ENCODE measurements at regions not wholly inside any gene's neighbourhood (a gene's known extent, or its start where the extent isn't known, plus 50 kb on each side); places are given as distances from the start of the nearest gene placed in this dataset.

- no peak for TF ChIP-seq CTCF (IDR thresholded peaks at IDR 0.05)
- Histone ChIP-seq H4K20me1 (ENCODE audit: insufficient read depth, low read length) (no peaks in the 10 kb centered on the region), H3K9me3 (replicated peaks in 1 of 2; ENCODE audit: control insufficient read depth in 1 of 2, insufficient read depth in 1 of 2, low read length in 2 of 2) (peaks cover 0 to 6% of the 10 kb centered on the region in 2 donors), H3K9ac (ENCODE audit: insufficient read depth, low read length, poor library complexity, severe bottlenecking) (no peak overlapping the region), H3K4me2 (replicated peaks; ENCODE audit: extremely low read depth, low read length, poor library complexity, severe bottlenecking) (no peak overlapping the region), H3K27ac (ENCODE audit: low read depth in 1 of 2, low read length in 2 of 2) (no peak overlapping the region), H3K4me3 (replicated peaks in 1 of 3; ENCODE audit: low read depth in 2 of 3, low read length in 3 of 3) (no peak overlapping the region), H3K4me1 (ENCODE audit: control insufficient read depth in 1 of 2, insufficient read depth in 2 of 2, low read length in 2 of 2) (no peaks in the 10 kb centered on the region), H2AFZ (ENCODE audit: insufficient read depth, low read depth, low read length, poor library complexity, severe bottlenecking) (no peak overlapping the region), H3K27me3 (ENCODE audit: control insufficient read depth in 2 of 2, insufficient read depth in 2 of 2, low read length in 2 of 2) (no peaks in the 10 kb centered on the region), H3K36me3 (replicated peaks in 1 of 2; ENCODE audit: control insufficient read depth in 1 of 2, insufficient read depth in 2 of 2, low read length in 2 of 2) (no peaks in the 10 kb centered on the region), H3K79me2 (ENCODE audit: insufficient read depth, low read length) (no peaks in the 10 kb centered on the region)
- 90% methylated on average over 4 of the region's 8 CpGs for WGBS (ENCODE audit: insufficient coverage)
- no peak for DNase-seq
- Mint-ChIP-seq H3K9me3 (peaks cover 2 to 15% (median 5%) of the 10 kb centered on the region in 7 donors), H3K4me1 (no peaks in the 10 kb centered on the region), H3K27ac (no peak overlapping the region), H3K27me3 (ENCODE audit: low read depth in 3 of 3) (peaks cover 4 to 11% (median 6%) of the 10 kb centered on the region in 3 donors), H3K36me3 (no peaks in the 10 kb centered on the region), H3K4me3 (no peak overlapping the region)
- intact Hi-C loops (cut with micrococcal nuclease): no loop called here
These were observed 104.0 kb upstream of the PTCH1 start for GRCh38 chr9:95620722-95621121.

- H3K27ac ChIP-seq (ENCODE audit: low read depth in 1 of 2, low read length in 2 of 2): no peak overlapping the region
- H3K79me2 ChIP-seq (ENCODE audit: insufficient read depth, low read length): no peaks in the 10 kb centered on the region
- no peak for TF ChIP-seq CTCF (IDR thresholded peaks at IDR 0.05)
- intact Hi-C loops (cut with micrococcal nuclease): no loop called here
- H3K4me3 Mint-ChIP-seq: no peak overlapping the region
- H3K4me2 ChIP-seq (replicated peaks; ENCODE audit: extremely low read depth, low read length, poor library complexity, severe bottlenecking): no peak overlapping the region
- H3K27me3 Mint-ChIP-seq (ENCODE audit: low read depth in 3 of 3): peaks cover 4 to 8% (median 6%) of the 10 kb centered on the region in 3 donors
- H3K9me3 ChIP-seq (replicated peaks in 1 of 2; ENCODE audit: control insufficient read depth in 1 of 2, insufficient read depth in 1 of 2, low read length in 2 of 2): peaks cover 0 to 2% of the 10 kb centered on the region in 2 donors
- no peaks in the 10 kb centered on the region for H4K20me1 ChIP-seq (ENCODE audit: insufficient read depth, low read length)
- no peaks in the 10 kb centered on the region for H3K4me1 Mint-ChIP-seq
- DNase-seq: no peak
- H2AFZ ChIP-seq (ENCODE audit: insufficient read depth, low read depth, low read length, poor library complexity, severe bottlenecking): no peak overlapping the region
- 95% methylated on average over 5 of the region's 10 CpGs for WGBS (ENCODE audit: insufficient coverage)
- H3K4me1 ChIP-seq (ENCODE audit: control insufficient read depth in 1 of 2, insufficient read depth in 2 of 2, low read length in 2 of 2): no peaks in the 10 kb centered on the region
- no peaks in the 10 kb centered on the region for H3K27me3 ChIP-seq (ENCODE audit: control insufficient read depth in 2 of 2, insufficient read depth in 2 of 2, low read length in 2 of 2)
- H3K9ac ChIP-seq (ENCODE audit: insufficient read depth, low read length, poor library complexity, severe bottlenecking): no peak overlapping the region
- peaks cover 0 to 12% (median 4%) of the 10 kb centered on the region in 7 donors for H3K9me3 Mint-ChIP-seq
- no peak overlapping the region for H3K4me3 ChIP-seq (replicated peaks in 1 of 3; ENCODE audit: low read depth in 2 of 3, low read length in 3 of 3)
- no peaks in the 10 kb centered on the region for H3K36me3 ChIP-seq (replicated peaks in 1 of 2; ENCODE audit: control insufficient read depth in 1 of 2, insufficient read depth in 2 of 2, low read length in 2 of 2)
- no peaks in the 10 kb centered on the region for H3K36me3 Mint-ChIP-seq
- H3K27ac Mint-ChIP-seq: no peak overlapping the region
These were observed 103.5 kb upstream of the PTCH1 start for GRCh38 chr9:95620314-95620713.
